ENCODE measurements at regions not wholly inside any gene's neighbourhood (a gene's known extent, or its start where the extent isn't known, plus 50 kb on each side); places are given as distances from the start of the nearest gene placed in this dataset.
"Not testable (repeated sequence)": the region's sequence is repeated elsewhere in the genome, so short reads cannot be mapped to it uniquely, and the experiment has no call there.

DNA sequence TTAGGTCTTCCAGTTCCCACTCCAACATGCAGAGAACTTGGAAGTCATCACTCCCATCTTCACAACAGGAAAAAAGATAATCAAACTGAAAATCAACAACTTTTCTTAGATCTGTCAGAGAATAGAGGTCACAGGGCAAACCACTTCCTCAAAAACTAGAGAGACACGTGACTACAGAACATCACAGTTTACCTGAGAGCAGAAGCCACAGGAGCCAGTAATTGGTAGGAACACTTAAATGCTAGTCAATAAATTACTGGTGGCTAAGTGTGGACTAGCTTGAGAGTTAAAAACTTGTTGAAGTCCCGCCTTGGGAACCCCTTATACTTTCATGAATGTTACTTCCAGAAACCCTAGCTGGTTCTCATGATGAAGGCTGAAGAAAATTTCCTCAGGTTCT, 81.1 kb downstream of the THSD1 start:
- H3K9me3 ChIP-seq (ENCODE audit: control insufficient read depth, low read length); H3K4me3 ChIP-seq (ENCODE audit: insufficient read depth, low read depth, low read length, poor library complexity, severe bottlenecking); H3K36me3 ChIP-seq (ENCODE audit: control insufficient read depth, insufficient read depth, low read length); H3K27ac ChIP-seq (ENCODE audit: insufficient read depth, low read length, poor library complexity, severe bottlenecking); DNase-seq; H3K4me1 ChIP-seq (ENCODE audit: control insufficient read depth, insufficient read depth, low read length, poor library complexity, severe bottlenecking); H3K27me3 ChIP-seq (replicated peaks; ENCODE audit: control insufficient read depth, insufficient read depth, low read length, poor library complexity, severe bottlenecking): not testable (repeated sequence)

DNA sequence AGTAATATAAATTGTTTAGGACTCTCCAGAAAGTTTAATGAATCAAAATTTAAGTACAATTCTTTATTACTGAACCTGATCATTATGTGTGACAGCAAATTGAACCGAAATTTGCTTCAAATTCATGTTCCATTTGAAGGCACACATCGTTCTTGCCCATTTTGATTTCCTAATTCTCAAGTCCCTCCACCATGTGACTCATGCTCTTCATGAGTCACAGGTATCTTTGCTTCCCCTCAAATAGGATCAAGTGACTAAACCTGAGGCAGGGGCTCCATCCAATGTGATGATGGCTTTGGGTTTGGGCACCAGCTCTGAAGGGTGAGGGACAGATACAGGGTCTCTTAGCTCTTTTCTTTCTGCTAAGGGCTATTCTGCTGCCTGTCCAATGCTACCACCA, 86.1 kb downstream of the THSD1 start:
- Histone ChIP-seq H3K4me1 (ENCODE audit: control insufficient read depth, insufficient read depth, low read length, poor library complexity, severe bottlenecking) (no peaks in the 10 kb centered on the region), H3K9me3 (ENCODE audit: control insufficient read depth, low read length) (no peaks in the 10 kb centered on the region), H3K36me3 (ENCODE audit: control insufficient read depth, insufficient read depth, low read length) (no peaks in the 10 kb centered on the region), H3K4me3 (ENCODE audit: insufficient read depth, low read depth, low read length, poor library complexity, severe bottlenecking) (no peak overlapping the region), H3K27ac (ENCODE audit: insufficient read depth, low read length, poor library complexity, severe bottlenecking) (no peak overlapping the region), H3K27me3 (replicated peaks; ENCODE audit: control insufficient read depth, insufficient read depth, low read length, poor library complexity, severe bottlenecking) (no peaks in the 10 kb centered on the region)
- no peak for DNase-seq

DNA sequence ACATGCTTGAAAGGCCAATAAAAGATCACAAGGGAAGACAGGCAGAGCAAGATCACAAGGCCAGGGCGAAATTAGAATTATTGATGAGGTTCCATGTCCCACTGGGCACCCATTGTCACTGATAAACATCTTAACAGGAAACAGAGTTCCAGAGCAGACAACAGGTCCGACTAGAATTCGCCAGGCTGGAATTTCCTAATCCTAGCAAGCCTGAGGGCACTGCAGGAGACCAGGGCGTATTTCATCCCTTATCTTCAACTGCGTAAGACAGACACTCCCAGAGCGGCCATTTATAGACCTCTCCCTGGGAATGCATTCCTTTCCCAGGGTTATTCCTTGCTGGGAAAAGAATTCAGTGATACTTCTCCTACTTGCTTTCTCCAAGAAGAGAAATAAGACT, 96.1 kb downstream of the THSD1 start:
- H3K4me3 ChIP-seq (ENCODE audit: insufficient read depth, low read depth, low read length, poor library complexity, severe bottlenecking); H3K27me3 ChIP-seq (replicated peaks; ENCODE audit: control insufficient read depth, insufficient read depth, low read length, poor library complexity, severe bottlenecking); H3K9me3 ChIP-seq (ENCODE audit: control insufficient read depth, low read length); H3K36me3 ChIP-seq (ENCODE audit: control insufficient read depth, insufficient read depth, low read length); DNase-seq; H3K27ac ChIP-seq (ENCODE audit: insufficient read depth, low read length, poor library complexity, severe bottlenecking); H3K4me1 ChIP-seq (ENCODE audit: control insufficient read depth, insufficient read depth, low read length, poor library complexity, severe bottlenecking): not testable (repeated sequence)

DNA sequence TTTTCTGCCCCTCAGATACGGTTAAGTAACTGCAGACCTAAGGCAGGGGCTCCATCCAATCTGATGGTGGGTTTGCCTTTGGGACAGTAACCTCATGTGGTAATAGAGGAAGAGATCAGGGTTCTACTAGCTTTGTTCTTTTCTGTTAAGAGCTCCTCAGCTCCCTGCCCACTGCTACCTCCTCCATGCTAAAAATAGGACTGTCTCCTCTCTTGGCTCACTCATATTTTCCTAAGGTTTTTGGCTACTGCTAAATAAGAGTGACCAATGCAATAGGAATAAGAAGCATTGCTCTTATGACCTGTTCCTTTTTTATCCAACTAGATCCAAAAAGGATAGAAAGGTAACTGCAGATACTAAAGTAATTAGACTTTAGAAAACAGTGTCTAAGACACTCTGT, 99.6 kb downstream of the THSD1 start:
- not testable (repeated sequence) for H3K27me3 ChIP-seq (replicated peaks; ENCODE audit: control insufficient read depth, insufficient read depth, low read length, poor library complexity, severe bottlenecking); DNase-seq; H3K4me1 ChIP-seq (ENCODE audit: control insufficient read depth, insufficient read depth, low read length, poor library complexity, severe bottlenecking); H3K9me3 ChIP-seq (ENCODE audit: control insufficient read depth, low read length); H3K36me3 ChIP-seq (ENCODE audit: control insufficient read depth, insufficient read depth, low read length); H3K4me3 ChIP-seq (ENCODE audit: insufficient read depth, low read depth, low read length, poor library complexity, severe bottlenecking); H3K27ac ChIP-seq (ENCODE audit: insufficient read depth, low read length, poor library complexity, severe bottlenecking)

- not testable (repeated sequence) for H3K9me3 ChIP-seq (ENCODE audit: control insufficient read depth, low read length); DNase-seq; H3K36me3 ChIP-seq (ENCODE audit: control insufficient read depth, insufficient read depth, low read length); H3K4me1 ChIP-seq (ENCODE audit: control insufficient read depth, insufficient read depth, low read length, poor library complexity, severe bottlenecking); H3K4me3 ChIP-seq (ENCODE audit: insufficient read depth, low read depth, low read length, poor library complexity, severe bottlenecking); H3K27ac ChIP-seq (ENCODE audit: insufficient read depth, low read length, poor library complexity, severe bottlenecking); H3K27me3 ChIP-seq (replicated peaks; ENCODE audit: control insufficient read depth, insufficient read depth, low read length, poor library complexity, severe bottlenecking)
These were observed 102.9 kb downstream of the THSD1 start for GRCh38 chr13:52303098-52303497.

DNA sequence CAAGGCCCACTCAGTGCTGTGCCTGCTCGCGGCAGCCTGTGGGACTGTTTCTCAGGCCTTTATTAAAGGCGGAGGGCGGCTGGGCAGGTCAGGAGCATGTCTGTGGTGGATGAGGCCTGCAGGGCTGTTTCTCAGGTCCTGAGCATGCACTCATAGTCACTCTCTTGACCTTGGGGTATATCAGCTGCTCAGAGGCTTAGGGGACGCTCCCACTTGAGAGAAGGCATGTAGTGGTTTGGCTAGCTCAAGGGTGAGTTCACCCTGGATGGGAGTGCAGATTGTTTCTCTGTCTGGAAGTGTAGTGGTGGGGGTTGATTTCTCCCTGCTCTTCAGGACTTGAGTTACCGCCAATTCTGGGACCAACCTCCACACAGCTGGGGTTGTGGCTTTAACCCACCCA, 103.3 kb downstream of the THSD1 start:
- not testable (repeated sequence) for H3K4me3 ChIP-seq (ENCODE audit: insufficient read depth, low read depth, low read length, poor library complexity, severe bottlenecking); H3K27ac ChIP-seq (ENCODE audit: insufficient read depth, low read length, poor library complexity, severe bottlenecking); H3K36me3 ChIP-seq (ENCODE audit: control insufficient read depth, insufficient read depth, low read length); H3K27me3 ChIP-seq (replicated peaks; ENCODE audit: control insufficient read depth, insufficient read depth, low read length, poor library complexity, severe bottlenecking); H3K4me1 ChIP-seq (ENCODE audit: control insufficient read depth, insufficient read depth, low read length, poor library complexity, severe bottlenecking); DNase-seq; H3K9me3 ChIP-seq (ENCODE audit: control insufficient read depth, low read length)

- H3K27me3 ChIP-seq (replicated peaks; ENCODE audit: control insufficient read depth, insufficient read depth, low read length, poor library complexity, severe bottlenecking); H3K36me3 ChIP-seq (ENCODE audit: control insufficient read depth, insufficient read depth, low read length); H3K9me3 ChIP-seq (ENCODE audit: control insufficient read depth, low read length); H3K4me1 ChIP-seq (ENCODE audit: control insufficient read depth, insufficient read depth, low read length, poor library complexity, severe bottlenecking); H3K4me3 ChIP-seq (ENCODE audit: insufficient read depth, low read depth, low read length, poor library complexity, severe bottlenecking); DNase-seq; H3K27ac ChIP-seq (ENCODE audit: insufficient read depth, low read length, poor library complexity, severe bottlenecking): not testable (repeated sequence)
These were observed 104.1 kb downstream of the THSD1 start for GRCh38 chr13:52301810-52302400.

GRCh38 chr13:52298079-52298661, 107.8 kb downstream of the THSD1 start:
- not testable (repeated sequence) for DNase-seq; H3K4me3 ChIP-seq (ENCODE audit: insufficient read depth, low read depth, low read length, poor library complexity, severe bottlenecking); H3K9me3 ChIP-seq (ENCODE audit: control insufficient read depth, low read length); H3K4me1 ChIP-seq (ENCODE audit: control insufficient read depth, insufficient read depth, low read length, poor library complexity, severe bottlenecking); H3K27me3 ChIP-seq (replicated peaks; ENCODE audit: control insufficient read depth, insufficient read depth, low read length, poor library complexity, severe bottlenecking); H3K36me3 ChIP-seq (ENCODE audit: control insufficient read depth, insufficient read depth, low read length); H3K27ac ChIP-seq (ENCODE audit: insufficient read depth, low read length, poor library complexity, severe bottlenecking)

- H3K36me3 ChIP-seq (ENCODE audit: control insufficient read depth, insufficient read depth, low read length); H3K4me3 ChIP-seq (ENCODE audit: insufficient read depth, low read depth, low read length, poor library complexity, severe bottlenecking); H3K9me3 ChIP-seq (ENCODE audit: control insufficient read depth, low read length); H3K27me3 ChIP-seq (replicated peaks; ENCODE audit: control insufficient read depth, insufficient read depth, low read length, poor library complexity, severe bottlenecking); H3K27ac ChIP-seq (ENCODE audit: insufficient read depth, low read length, poor library complexity, severe bottlenecking); H3K4me1 ChIP-seq (ENCODE audit: control insufficient read depth, insufficient read depth, low read length, poor library complexity, severe bottlenecking); DNase-seq: not testable (repeated sequence)
These were observed 117.1 kb downstream of the THSD1 start for GRCh38 chr13:52288891-52289290.

DNA sequence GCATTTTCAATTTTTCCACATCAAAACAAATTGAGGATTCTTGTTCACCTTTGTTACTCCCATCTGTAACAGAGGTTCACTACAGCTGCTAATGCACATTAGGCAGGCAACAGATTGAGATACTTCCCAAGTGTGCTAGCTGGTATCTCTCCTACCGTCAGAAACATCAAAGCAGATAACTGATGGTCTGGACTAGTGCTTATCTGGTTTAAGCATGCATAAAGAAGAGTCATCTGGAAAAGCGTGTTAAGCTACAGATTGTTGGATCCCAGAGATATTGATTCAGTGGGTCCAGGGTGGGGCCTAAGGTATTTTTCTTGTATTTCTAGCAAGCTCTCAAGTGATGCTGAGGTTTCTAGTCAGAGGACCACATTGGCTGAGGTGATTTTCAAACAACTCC, 122.0 kb upstream of the NEK3 start:
- H3K27me3 ChIP-seq (replicated peaks; ENCODE audit: control insufficient read depth, insufficient read depth, low read length, poor library complexity, severe bottlenecking); H3K4me1 ChIP-seq (ENCODE audit: control insufficient read depth, insufficient read depth, low read length, poor library complexity, severe bottlenecking); H3K27ac ChIP-seq (ENCODE audit: insufficient read depth, low read length, poor library complexity, severe bottlenecking); DNase-seq; H3K9me3 ChIP-seq (ENCODE audit: control insufficient read depth, low read length); H3K4me3 ChIP-seq (ENCODE audit: insufficient read depth, low read depth, low read length, poor library complexity, severe bottlenecking); H3K36me3 ChIP-seq (ENCODE audit: control insufficient read depth, insufficient read depth, low read length): not testable (repeated sequence)

All from effector memory CD4-positive, alpha-beta T cell (primary cell).